Right forelimb (tissue), 1 donor: ENCODE measurements at regions not wholly inside any gene's neighbourhood (a gene's known extent, or its start where the extent isn't known, plus 50 kb on each side); places are given as distances from the start of the nearest gene placed in this dataset.

ENCODE experiments used
- DNase-seq: peaks from one replicate; pipeline ENCODE4 v3.0.0-alpha.2; 2018

- no peak for DNase-seq
These were observed 135.2 kb upstream of the C14orf180 start for GRCh38 chr14:104444159-104445030.

DNA sequence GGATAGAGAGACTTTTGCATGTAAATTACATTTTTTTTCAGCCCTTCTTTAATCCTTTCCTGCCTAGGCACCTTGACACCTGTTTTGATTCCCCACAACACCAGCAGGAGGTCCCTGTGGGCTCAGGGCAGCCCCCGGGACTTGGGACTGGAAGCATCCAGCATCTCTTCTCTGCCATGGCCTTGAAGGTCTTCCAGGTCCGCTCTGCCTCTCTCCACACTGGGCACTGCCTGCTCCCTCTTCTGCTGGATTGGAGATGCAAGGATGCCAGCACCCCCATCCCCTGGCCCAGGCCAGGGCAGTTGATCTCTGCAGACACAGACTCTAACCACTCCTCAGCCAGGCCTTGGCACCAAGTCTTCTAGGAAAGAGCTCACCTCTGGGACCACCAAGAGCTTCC is 134.5 kb upstream of the C14orf180 start:
- no peak for DNase-seq

DNA sequence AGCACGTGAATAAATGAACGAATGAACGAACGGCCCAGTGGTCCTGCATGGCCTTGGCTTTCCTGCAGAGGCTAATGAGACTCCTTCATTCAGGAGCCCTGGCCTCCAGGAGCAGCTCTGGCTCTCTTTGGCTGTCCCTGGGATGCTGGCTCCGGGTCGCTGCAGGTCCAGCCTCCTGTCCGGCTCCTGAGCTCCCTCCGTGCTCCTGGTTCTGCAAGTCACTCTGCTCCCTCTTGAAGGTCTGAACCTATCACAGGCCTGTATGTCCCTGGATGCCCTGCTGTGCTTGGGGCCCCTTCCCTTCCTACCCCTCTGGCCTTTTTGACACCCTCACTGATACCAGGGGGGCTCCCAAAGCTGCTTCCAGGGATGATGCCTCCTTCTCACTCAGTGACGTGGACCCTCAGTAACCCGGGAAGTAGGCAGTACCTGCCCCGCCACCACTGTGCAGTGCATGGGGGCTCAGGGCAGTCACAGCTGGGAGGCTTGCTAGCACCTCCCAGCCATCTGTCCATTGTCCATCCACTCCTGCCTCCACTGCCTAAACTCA is 133.7 kb upstream of the C14orf180 start:
- DNase-seq = no peak

DNA sequence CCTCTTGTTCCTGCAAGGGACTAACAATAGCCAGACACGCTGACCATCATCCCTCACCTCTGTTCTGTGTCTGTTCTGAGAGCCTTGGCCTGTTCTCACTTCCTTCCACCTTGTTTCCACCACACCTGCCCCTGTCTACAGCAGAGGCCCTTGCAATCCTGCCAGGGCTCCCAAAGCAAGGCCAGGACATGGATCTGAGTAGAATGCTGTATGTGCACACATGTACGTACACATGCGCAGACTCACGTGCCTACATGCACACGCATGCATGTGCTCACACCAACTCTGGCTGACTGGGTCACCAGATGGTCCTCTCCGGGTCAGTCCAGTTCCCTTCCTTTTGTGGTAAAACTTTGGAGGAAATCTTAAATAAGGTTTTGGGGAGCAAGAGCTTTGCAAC is 133.0 kb upstream of the C14orf180 start:
- no peak for DNase-seq

- no peak for DNase-seq
These were observed 131.8 kb upstream of the C14orf180 start for GRCh38 chr14:104447750-104448149.

- DNase-seq = no peak
These were observed 131.2 kb upstream of the C14orf180 start for GRCh38 chr14:104448321-104448720.

GRCh38 chr14:104448721-104449120 is 130.8 kb upstream of the C14orf180 start:
- no peak for DNase-seq

DNA sequence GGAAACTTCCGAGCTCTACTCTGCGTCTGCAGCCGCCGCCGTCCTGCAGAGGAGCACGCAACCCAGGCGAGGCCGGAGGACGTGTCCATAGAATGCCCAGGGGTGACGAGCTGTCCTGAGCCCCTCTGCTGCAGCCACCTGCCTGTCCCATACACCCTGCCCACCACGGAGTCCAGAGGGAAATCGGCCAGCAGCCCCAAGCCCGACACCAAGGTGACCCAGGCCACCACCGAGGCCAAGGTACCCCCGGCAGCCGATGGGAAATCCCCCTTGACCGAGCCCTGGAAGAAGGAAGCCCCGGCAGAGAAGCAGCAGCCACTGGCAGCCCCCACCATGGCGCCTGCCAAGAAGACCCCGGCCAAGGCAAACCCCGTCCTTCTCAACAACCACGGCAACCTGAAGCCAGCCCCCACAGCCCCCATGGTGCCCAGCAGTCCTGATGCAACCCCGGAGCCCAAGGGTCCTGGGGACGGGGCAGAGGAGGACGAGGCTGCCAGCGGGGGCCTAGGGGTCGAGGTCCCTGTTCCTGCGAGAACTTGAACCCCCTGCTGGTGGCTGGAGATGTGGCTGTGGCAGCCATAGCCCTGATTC is 128.7 kb upstream of the C14orf180 start:
- no peak for DNase-seq

DNA sequence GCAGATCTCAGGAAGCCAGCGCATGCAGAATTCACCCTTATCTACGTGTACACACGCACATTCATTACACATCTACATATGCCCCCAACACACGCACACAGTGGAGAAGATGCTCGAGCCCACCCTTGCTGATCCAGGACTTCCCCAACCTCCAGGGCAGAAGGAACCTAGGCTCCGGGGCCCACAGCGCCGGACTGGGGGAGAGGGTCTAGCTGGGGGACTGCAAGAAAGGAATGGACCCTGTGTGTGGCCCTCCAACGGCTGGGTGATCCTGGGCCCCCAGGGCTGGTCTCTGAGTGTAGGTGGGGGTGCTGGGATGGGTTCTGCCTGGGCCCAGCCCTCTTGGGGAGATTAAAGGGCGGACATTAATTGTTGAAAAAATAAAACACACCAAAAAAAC is 128.1 kb upstream of the C14orf180 start:
- DNase-seq = no peak

- no peak for DNase-seq
These were observed 120.7 kb upstream of the C14orf180 start for GRCh38 chr14:104458845-104459244.

DNA sequence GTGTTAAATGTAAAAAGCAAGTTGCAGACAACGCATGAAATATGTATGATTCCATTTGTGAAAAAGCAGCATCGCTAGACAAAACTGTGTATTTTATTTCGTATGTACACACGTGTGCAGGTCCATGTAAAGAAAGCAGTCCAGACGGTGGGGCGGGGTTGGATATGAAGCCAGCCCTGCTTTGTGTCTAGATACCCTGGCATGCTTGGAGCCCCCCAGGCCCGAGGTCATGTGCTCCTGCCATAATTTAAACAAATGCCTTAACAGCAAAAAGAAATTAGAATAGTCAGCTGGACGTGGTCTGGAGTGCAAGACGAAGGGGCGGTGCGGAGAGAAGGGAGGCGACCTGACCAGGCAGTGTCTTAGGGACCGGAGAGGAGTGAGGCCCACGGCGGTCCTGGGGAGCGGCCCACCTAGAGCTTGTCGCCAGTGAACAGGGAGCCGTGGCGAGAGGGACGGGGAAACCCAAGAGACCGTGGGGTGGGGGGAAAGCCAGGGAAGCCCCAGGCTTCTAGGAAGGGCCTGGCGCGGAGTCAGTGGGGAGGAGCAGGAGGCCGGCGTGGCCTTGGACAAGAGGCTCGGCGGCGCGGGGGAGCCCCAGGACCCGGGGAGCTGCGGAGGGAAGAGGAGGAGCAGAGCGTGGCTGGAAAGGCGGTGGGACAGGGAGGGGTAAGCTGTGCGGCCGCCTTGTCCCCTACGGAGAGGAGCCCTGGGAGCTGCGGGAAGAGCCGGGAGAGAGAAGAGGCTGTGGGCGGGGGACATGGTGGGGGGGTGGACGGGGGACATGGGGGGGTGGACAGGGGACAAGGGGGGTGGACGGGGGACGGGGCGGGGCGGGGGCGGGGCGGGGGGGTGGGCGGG is 118.5 kb upstream of the C14orf180 start:
- no peak for DNase-seq

DNA sequence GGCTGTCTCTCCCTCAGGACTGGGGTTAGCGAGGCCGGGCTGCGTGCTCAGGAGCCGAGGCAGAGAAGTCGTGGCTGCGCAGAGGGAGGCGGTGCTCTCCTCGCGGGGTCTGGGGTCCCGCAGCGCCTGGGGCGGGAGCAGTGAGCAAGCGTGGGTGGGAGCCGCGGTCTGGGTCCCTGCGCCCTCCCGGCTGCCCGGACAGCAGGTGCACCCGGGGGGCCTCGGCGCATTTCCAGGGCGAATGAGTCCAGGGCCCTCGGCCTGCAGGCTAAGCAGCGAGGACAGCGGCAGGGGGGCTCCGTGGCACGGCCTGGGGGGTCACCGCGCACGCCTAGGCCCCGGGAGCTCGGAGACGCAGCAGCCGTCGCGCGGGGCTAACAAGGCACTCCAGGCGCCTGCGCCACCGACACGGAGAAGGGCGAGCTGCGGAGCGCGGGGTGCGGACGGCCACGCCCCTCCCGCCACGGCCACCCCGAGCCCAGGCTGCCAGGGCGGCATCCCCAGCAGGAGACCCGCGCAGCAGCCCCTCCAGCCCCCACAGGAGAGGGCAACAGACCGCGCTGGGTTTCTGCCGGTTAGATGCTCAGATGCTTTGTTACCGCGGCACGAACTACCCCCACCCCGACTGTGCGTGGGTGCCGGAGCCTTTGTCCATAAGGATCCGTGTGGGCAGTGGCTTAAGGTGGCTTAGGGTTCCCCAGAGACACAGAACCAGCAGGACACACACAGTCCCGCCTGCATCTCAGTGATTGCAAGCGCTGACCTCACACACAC is 117.7 kb upstream of the C14orf180 start:
- no peak for DNase-seq

DNA sequence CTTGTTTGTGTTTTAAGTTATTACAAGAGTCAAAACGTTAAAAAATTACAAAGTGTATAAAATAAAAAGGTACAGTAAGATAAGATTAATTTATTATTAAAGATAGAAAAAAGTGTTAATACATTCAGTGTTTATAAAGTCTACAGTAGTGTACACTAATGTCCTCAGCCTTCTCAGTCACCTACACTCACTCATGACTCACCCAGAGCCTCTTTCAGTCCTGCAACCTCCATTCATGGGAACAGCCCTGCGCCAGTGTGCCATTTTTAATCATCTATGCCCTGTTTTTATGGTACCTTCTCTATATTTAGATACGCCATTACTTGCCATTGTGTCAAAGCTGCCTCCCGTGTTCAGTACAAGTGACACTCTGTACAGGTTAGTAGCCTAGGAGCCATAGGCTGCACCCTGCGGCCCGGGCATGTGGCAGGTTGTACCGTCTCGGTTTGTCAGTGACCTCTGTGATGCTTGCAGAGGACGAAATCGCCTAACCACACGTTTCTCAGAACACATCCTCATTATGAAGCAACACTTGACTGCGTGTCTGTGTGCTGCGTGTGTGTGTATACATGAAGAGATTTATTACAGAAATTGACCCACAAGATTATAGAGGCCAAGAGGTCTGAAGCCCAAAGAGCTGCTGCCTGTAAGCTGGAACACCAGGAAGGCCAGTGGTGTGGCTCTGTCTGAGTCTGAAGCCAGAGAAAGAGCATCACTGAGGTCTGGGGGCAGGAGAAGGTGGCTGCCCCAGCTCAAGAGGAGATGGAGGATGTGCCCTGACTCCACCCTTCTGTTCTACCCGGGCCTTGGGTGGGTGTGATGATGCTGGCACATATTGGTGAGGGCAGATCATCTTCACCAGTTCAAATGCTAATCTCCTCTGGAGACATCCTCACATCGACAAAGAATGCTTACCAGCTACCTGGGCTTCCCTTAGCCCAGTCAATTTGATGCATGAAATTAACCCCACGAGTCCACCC is 116.6 kb upstream of the C14orf180 start:
- DNase-seq = no peak

DNA sequence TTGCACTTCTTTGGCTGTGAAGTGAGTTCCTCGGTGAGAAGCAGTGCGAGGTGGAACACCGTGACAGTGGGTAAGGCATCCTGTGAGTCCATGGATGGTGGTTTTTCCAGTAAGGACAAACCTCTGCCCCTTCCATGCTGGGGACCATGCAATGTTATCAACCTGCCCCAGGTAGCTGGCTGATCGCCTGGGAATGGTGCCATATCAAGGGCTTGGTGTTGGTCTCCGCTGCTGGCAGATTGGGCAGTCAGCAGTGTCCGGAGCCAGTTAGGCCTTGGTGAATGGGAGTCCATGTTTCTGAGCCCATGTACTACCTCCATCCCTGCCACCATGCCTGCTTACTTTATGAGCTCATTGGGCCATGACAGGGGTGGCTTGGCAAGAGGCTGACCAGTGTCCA is 114.7 kb upstream of the C14orf180 start:
- DNase-seq = no peak

DNA sequence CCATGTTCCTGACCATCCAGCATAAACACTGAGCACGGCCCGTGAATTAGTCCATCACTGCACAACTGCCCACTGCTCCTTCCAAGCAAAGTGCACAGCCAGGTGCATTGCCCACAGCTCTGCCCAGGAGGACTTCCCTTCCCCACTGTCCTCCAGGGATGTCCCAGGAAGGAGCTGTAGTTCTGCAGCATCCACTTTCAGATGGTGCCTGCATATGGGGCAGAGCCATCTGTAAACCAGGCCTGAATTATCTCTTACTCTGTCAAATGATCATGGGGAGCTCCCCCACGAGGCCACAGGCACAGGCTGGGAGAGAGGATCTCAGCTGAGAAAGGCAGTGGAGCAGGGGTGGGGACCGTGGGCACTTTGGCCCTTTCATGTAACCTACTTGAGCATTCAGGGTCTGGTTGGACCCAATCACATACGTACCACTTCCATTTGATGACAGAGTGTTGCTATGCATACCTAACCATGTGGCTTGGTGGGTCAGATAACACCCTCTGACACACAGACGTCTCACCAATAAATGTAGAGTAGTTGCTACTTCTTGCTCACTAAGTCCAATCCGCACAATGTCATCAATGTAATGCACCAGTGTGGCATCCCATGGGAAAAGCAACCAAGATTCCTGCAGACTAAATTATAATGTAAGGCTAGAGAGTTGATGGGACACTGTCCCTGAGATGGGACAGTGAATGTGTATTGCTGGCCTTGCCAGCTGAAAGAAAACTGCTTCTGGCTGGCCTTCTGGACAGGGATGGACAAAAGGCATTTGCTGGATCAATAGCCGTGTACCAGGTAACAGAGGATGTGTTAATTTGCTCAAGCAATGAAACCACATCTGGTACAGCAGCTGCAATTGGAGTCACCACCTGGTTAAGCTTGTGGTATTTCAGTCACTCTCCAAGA is 113.8 kb upstream of the C14orf180 start:
- no peak for DNase-seq

- no peak for DNase-seq
These were observed 112.3 kb upstream of the C14orf180 start for GRCh38 chr14:104467236-104467635.

- no peak for DNase-seq
These were observed 111.9 kb upstream of the C14orf180 start for GRCh38 chr14:104467641-104468040.

DNA sequence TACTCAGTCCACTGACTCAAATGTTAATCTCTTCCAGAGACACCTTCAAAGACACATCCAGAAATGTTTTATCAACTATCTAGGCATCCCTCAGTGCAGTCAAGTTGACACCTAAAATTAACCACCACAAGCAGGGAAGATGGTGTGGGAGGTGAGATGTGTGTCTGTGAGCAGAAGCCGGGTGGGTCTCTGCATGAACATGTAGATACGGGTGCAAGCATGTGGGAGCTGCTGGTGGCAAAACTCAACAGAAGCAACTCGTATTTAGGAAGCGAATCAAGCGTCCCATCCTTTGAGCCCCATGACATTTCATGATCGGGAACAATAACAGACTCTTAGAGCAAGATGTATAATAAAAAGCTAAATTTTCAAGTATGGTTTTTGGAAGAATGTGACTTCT is 110.0 kb upstream of the C14orf180 start:
- no peak for DNase-seq

DNA sequence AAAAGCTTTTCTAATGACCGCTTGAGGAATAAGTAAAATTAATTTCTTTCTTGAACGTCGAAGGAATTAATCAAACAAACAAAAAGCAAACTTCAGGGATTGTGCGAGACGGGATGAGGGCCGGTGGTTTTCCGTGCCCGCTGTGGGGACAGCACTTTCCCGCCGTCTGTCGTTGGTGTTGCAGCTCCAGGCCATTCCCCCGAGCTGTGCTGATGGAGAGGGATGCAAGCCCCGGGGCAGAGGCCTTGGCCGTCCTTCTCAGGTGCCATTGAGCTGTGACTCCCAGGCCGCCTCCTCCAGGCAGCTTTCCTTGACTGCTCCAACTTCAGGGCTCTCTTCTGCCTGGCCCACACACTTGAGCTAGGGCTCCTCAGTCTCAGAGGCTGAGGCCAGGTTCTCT is 109.0 kb upstream of the C14orf180 start:
- DNase-seq = no peak

- DNase-seq = no peak
These were observed 108.5 kb upstream of the C14orf180 start for GRCh38 chr14:104471114-104471513.
